Middle frontal gyrus (tissue), 1 donor: ENCODE measurements at regions not wholly inside any gene's neighbourhood (a gene's known extent, or its start where the extent isn't known, plus 50 kb on each side); places are given as distances from the start of the nearest gene placed in this dataset.

Experiments used
- DNase-seq: peaks from one replicate; pipeline ENCODE4 v3.0.0-alpha.2; 2015; ENCODE audit warnings: low spot score; ENCODE audit errors: extremely low spot score

DNA sequence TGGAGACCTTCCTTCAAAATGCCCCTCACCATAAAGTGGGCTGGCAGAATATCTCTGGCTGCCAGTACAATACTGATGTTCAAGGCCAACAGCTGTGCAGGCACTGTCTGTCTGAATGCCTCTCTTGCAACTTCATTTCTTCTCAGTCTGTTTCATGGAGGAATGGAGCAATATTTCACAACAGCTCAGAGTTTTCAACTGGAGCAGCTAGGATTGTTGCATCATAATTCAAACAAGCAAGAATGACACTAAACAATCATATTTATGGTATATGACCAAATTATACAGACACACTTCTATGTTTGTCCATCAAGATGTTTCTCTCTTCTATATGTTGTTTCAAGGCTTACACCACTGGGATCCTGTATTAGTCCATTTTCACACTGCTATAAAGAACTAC lies 444.2 kb downstream of the LRATD1 start:
- no peak for DNase-seq

- DNase-seq, result no peak
These were observed 448.8 kb downstream of the LRATD1 start for GRCh38 chr2:15081356-15081755.

DNA sequence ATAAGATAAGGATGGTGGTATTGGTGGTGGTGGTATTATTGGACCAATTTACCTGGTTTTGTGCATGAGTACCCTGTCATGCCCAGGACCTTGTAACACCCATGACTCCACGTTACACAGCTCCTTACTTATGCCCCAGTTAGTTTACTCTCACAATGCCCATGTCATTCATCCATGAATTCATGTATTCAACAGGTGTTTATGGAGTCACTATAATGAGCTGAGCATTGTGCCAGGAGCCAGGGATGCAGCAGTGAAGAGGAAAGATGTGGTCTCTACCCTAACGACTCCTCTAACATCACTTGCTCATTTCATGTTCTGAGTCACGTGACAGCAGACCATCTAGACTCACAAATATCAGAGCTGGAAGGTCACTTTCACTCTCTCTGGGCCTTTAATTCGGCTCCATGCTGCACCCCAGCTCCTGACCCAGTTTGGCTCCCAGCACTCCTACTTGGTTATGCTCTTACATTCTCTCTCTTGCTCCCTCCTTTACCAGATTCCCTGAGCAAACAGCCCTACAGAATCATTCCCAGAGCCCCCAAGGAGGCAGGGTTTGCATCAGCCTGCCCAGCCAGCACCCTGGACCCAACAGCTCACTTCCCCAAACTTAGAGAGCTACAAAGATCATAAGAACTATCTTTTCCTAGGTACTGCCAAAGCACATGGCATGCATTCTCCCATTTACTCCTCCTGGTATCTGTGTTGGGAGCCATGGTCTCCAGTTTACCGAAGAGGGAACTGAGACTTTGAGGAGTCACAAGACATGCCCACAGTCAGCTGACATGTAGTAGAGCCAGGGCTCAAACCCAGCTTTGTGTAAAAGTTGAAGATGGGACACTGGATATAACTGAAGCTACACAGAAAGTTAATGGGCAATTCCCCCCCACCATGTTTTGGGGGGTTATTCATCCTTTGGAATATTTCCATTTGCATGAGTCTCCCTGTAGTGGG lies 449.9 kb downstream of the LRATD1 start:
- DNase-seq, result no peak

- DNase-seq, result no peak
These were observed 452.4 kb downstream of the LRATD1 start for GRCh38 chr2:15084826-15085489.

DNA sequence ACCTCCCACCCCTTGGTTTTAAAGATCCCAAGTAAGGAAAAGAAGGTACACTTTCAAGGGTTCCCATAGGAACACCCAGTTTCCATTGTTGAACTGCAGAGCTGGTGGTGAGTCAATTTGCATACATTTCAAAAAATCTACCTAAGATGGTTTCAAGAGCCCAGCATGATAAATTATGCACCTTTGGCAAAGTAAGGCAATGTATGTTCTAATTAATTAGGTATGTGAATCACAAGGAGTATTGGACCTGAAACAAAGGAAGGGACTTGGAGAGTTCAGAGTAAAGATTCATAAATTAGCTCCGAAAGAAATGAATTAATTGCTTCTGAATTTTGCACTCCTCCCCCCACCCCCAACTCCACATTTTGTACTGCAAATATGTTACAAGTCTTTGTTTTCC lies 459.7 kb downstream of the LRATD1 start:
- DNase-seq, result no peak

DNA sequence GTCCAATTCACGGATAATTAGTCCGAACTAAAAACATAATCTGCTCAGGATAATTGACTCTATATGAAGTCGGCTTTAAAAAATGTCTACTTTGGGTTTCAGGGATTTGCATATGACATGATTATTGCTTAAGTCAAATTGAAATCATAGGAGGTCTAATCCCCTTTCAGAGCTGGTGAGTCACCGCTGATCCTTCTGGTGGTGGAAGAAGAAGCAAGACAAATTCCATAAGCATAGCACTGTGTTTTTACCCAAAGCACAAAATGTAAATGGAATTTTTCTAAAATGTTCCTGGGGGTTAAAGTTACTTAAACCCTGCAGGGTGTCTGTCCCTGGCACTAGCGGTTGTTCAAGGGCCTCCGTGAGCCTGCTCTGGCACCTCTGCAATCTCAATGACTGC lies 460.2 kb downstream of the LRATD1 start:
- DNase-seq, result no peak

DNA sequence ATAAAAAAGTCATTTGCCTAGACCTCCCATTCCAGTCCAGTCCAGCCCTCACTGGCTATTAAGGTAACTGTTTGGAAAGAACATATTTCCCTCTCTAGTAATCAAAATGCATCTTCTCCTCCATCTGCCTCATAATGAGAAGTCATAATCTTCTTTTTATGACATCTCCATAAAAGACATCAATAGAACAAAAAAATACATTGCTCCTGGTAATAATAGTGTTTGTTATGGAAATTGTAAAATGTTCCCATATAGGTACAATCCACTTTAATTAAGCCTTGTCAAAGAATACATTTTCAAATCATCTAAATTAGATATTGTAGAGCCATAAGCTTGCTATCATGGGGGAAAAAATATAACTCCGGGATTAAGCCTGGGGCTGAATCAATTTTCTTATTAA lies 461.6 kb downstream of the LRATD1 start:
- DNase-seq, result no peak

GRCh38 chr2:15096873-15097272 lies 464.3 kb downstream of the NBAS start:
- no peak for DNase-seq

DNA sequence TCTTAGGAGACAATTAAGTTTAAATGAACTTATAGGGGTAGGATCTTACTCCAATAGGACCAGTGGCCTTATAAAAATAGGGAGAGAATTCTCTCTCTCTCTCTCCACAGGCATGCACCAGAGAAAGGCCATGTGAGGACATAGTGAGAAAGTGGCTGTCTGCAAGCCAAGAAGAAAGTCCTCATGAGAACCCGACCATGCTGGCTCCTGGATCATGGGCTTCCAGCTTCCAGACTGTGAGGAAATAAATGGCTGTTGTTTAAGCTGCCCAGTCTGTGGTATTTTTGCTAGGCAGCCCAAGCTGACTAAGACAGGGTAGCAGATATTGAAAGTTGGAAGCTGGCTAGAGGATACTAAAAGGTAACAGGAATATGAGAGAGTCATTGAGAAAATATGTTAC lies 454.0 kb downstream of the NBAS start:
- DNase-seq, result no peak

DNA sequence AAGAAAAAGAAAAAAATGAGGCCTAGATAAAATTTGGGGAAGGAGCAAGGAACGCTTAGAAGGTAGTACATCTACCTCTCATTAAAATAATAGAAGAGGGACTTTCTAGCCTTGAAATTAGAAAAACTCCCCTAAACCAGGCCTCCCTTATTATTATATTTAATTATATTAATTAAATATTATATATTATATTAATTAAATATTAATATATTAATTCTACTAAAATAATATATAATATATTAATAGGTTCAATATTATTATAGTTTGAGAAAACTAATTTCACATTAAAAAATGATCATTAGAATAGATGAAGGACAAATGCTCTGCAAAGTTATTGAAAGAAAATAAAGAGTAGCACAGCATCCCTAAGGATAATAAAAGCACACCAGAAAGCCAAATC lies 449.4 kb downstream of the NBAS start:
- no peak for DNase-seq

DNA sequence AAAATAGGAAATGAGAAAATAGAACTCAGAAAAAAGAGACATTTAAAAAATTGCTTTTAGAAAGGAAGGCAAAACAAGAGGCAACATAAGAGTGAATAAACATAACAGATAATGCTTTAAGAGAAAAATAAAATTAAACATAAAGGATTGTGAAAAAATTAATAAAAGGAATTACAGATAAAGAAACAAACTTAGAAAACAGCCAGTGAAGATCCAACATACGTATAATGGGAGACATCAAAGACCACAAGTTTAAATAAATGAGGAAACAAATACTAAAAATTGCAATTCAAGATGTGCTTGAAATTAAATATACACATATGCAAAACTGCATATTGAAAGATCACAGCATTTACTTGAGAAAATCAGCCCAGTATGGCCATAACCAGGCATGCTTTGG lies 448.9 kb downstream of the NBAS start:
- DNase-seq, result no peak

GRCh38 chr2:15115776-15116175 lies 445.4 kb downstream of the NBAS start:
- DNase-seq, result no peak

GRCh38 chr2:15116830-15117229 lies 444.3 kb downstream of the NBAS start:
- DNase-seq, result no peak
